GM23248 (cell line): ENCODE measurements at regions not wholly inside any gene's neighbourhood (a gene's known extent, or its start where the extent isn't known, plus 50 kb on each side); places are given as distances from the start of the nearest gene placed in this dataset.
"Not testable (repeated sequence)": the region's sequence is repeated elsewhere in the genome, so short reads cannot be mapped to it uniquely, and the experiment has no call there.

Source experiments
- DNase-seq: peaks from one replicate; pipeline ENCODE4 v3.0.0-alpha.2; 2015
- H2AFZ ChIP-seq: fragments of 200-600 bp; sonication (generic); 2 replicates; pipeline ENCODE4 v1.6.1; 2016; ENCODE audit warnings: antibody characterized with exemption
- H3F3A ChIP-seq: fragments of 200-600 bp; sonication (generic); 2 replicates; pipeline ENCODE4 v1.6.1; 2016; ENCODE audit warnings: mild to moderate bottlenecking, antibody characterized with exemption, mixed run types; ENCODE audit not compliant: insufficient read depth
- H3K27ac ChIP-seq: fragments of 200-600 bp; sonication (generic); 2 replicates; pipeline ENCODE4 v1.5.1; 2016; ENCODE audit warnings: mild to moderate bottlenecking
- H3K27me3 ChIP-seq: fragments of 200-600 bp; sonication (generic); replicated peaks from 2 replicates; pipeline ENCODE4 v1.6.1; 2016; ENCODE audit warnings: mild to moderate bottlenecking; ENCODE audit not compliant: insufficient read depth
- H3K36me3 ChIP-seq: fragments of 200-600 bp; sonication (generic); 2 replicates; pipeline ENCODE4 v1.6.1; 2016; ENCODE audit warnings: low read depth, mild to moderate bottlenecking
- H3K4me1 ChIP-seq: fragments of 200-600 bp; sonication (generic); 2 replicates; pipeline ENCODE4 v1.6.1; 2016; ENCODE audit warnings: mild to moderate bottlenecking; ENCODE audit not compliant: insufficient read depth
- H3K4me2 ChIP-seq: fragments of 200-600 bp; sonication (generic); one replicate; pipeline ENCODE4 v1.6.1; 2016; ENCODE audit warnings: mild to moderate bottlenecking; ENCODE audit not compliant: unreplicated experiment
- H3K4me3 ChIP-seq: fragments of 200-600 bp; sonication (generic); 2 replicates; pipeline ENCODE4 v1.5.1; 2016; ENCODE audit warnings: mild to moderate bottlenecking
- H3K79me2 ChIP-seq: fragments of 200-600 bp; sonication (generic); 2 replicates; pipeline ENCODE4 v1.6.1; 2016; ENCODE audit warnings: mild to moderate bottlenecking; ENCODE audit not compliant: insufficient read depth
- H3K9ac ChIP-seq: fragments of 200-600 bp; sonication (generic); 2 replicates; pipeline ENCODE4 v1.6.1; 2016; ENCODE audit warnings: mild to moderate bottlenecking
- H3K9me2 ChIP-seq: fragments of 200-600 bp; sonication (generic); 2 replicates; pipeline ENCODE4 v1.6.1; 2016; ENCODE audit warnings: mixed run types, mild to moderate bottlenecking, moderate library complexity; ENCODE audit not compliant: insufficient read depth
- H3K9me3 ChIP-seq: fragments of 200-600 bp; sonication (generic); one replicate; pipeline ENCODE4 v1.6.1; 2017; ENCODE audit warnings: low read depth
- H4K20me1 ChIP-seq: fragments of 200-600 bp; sonication (generic); 2 replicates; pipeline ENCODE4 v1.6.0; 2016; ENCODE audit not compliant: insufficient read depth
- EZH2 ChIP-seq: fragments of 200-600 bp; sonication (generic); IDR thresholded peaks from 2 replicates; pipeline ENCODE4 v1.6.1; 2018; ENCODE audit warnings: antibody characterized with exemption, mild to moderate bottlenecking; ENCODE audit not compliant: insufficient read depth, poor library complexity, severe bottlenecking
- EZH2phosphoT487 ChIP-seq: fragments of 200-600 bp; sonication (generic); IDR thresholded peaks from 2 replicates; pipeline ENCODE4 v1.6.1; 2018; ENCODE audit warnings: antibody characterized with exemption, moderate library complexity, mild to moderate bottlenecking, low read depth; ENCODE audit not compliant: insufficient read depth
- WGBS, 2 experiments: methylation state at CpG; one replicate each; pipeline ENCODE4 v1.1.6; 2015 to 2017; ENCODE audit warnings: low lambda C conversion rate in 2 of 2, low coverage in 1 of 2; ENCODE audit errors: missing lambda C conversion rate in 2 of 2; 5-methylcytosine and 5-hydroxymethylcytosine counted together
- in situ Hi-C: fragments of 300-500 bp; cut with MboI; formaldehyde crosslinking; loops from 2 replicates; pipeline ENCODE4 v1.15.0; 2020

DNA sequence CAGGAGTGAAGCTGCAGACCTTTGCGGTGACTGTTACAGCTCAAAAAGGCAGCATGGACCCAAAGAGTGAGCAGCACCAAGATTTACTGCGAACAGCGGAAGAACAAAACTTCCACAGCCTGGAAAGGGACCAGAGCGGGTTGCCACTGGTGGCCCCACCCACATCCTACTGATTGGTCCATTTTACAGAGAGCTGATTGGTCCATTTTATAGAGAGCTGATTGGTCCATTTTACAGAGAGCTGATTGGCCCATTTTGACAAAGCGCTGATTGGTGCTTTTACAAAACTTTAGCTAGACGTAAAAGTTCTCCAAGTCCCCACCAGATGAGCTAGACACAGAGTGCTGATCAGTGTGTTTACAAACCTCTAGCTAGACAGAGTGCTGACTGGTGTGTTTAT is 134.2 kb upstream of the FRG1 start:
- H3K4me1 ChIP-seq, result no peaks in the 10 kb centered on the region
- no peak overlapping the region for H2AFZ ChIP-seq
- in situ Hi-C loops, result no loop called here
- H4K20me1 ChIP-seq, result no peaks in the 10 kb centered on the region
- no peak overlapping the region for H3K27ac ChIP-seq
- 69 to 70% methylated on average over 6 of the region's 6 CpGs for WGBS, 2 experiments
- no peaks in the 10 kb centered on the region for H3K79me2 ChIP-seq
- no peak for DNase-seq
- H3K4me3 ChIP-seq, result no peak overlapping the region
- H3K4me2 ChIP-seq, result no peak overlapping the region
- H3K9ac ChIP-seq, result no peak overlapping the region
- no peaks in the 10 kb centered on the region for H3K9me2 ChIP-seq
- TF ChIP-seq EZH2 (no peak), EZH2phosphoT487 (no peak)
- no peaks in the 10 kb centered on the region for H3K9me3 ChIP-seq
- no peaks in the 10 kb centered on the region for H3F3A ChIP-seq
- H3K27me3 ChIP-seq, result no peaks in the 10 kb centered on the region
- H3K36me3 ChIP-seq, result no peaks in the 10 kb centered on the region

DNA sequence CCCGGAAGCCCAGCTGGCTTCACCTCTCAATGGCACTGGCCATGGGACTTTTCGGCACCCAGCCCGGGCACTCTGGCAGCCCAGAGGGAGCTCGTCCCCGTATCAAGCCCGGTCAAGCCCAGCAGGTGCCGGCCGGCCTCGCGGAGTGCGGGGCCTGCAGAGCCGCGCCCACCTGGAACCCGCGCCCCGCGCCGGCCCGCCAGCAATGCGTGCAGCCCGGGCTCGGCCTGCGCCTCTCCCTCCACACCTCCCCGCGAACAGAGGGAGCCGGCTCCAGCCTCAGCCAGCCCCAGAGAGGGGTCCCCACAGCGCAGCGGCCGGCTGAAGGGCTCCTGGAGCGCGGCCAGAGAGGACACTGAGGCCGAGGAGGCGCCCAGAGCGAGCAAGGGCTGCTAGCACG is 133.6 kb upstream of the FRG1 start:
- no peaks in the 10 kb centered on the region for H3K79me2 ChIP-seq
- no peak overlapping the region for H3K27ac ChIP-seq
- no peaks in the 10 kb centered on the region for H3F3A ChIP-seq
- H3K27me3 ChIP-seq, result no peaks in the 10 kb centered on the region
- no peak for DNase-seq
- H4K20me1 ChIP-seq, result no peaks in the 10 kb centered on the region
- in situ Hi-C loops, result no loop called here
- H3K9ac ChIP-seq, result no peak overlapping the region
- no peak overlapping the region for H2AFZ ChIP-seq
- H3K36me3 ChIP-seq, result no peaks in the 10 kb centered on the region
- TF ChIP-seq EZH2 (no peak), EZH2phosphoT487 (no peak)
- no peaks in the 10 kb centered on the region for H3K9me2 ChIP-seq
- H3K9me3 ChIP-seq, result no peaks in the 10 kb centered on the region
- H3K4me1 ChIP-seq, result no peaks in the 10 kb centered on the region
- 66 to 71% methylated on average over 28 to 34 of the region's 35 CpGs for WGBS, 2 experiments
- no peak overlapping the region for H3K4me3 ChIP-seq
- no peak overlapping the region for H3K4me2 ChIP-seq

- Histone ChIP-seq H4K20me1 (no peaks in the 10 kb centered on the region), H3K27me3 (no peaks in the 10 kb centered on the region), H2AFZ (no peak overlapping the region), H3K9me2 (no peaks in the 10 kb centered on the region), H3K4me2 (no peak overlapping the region), H3K4me1 (no peaks in the 10 kb centered on the region), H3K9ac (no peak overlapping the region), H3K36me3 (no peaks in the 10 kb centered on the region), H3K79me2 (no peaks in the 10 kb centered on the region), H3K4me3 (no peak overlapping the region), H3F3A (no peaks in the 10 kb centered on the region), H3K9me3 (no peaks in the 10 kb centered on the region), H3K27ac (no peak overlapping the region)
- 26 to 39% methylated on average over 5 of the region's 5 CpGs for WGBS, 2 experiments
- in situ Hi-C loops, result no loop called here
- TF ChIP-seq EZH2 (no peak), EZH2phosphoT487 (no peak)
- no peak for DNase-seq
Measured at GRCh38 chr4:189809241-189809735, 131.4 kb upstream of the FRG1 start.

DNA sequence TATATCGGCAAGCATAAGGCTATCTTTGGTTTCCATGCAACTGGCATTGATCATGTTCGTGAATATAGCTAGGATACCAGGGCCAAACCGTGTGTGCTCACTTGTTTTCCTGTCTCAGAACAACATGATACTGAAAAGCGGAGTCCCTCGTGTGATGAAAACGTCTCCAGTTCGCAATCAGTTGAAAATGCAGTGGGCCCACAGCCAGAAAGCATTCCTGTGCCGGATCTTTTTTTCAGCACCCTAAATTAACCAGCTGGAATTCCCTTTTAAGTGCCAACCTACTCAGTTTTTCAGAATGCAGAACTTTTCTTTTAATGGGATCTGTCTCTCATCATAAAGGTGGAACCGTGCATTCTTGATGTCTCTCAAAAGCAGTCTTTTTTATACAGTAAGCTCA is 130.8 kb upstream of the FRG1 start:
- no peaks in the 10 kb centered on the region for H3F3A ChIP-seq
- no peak for TF ChIP-seq EZH2
- no peak for TF ChIP-seq EZH2phosphoT487
- H3K4me1 ChIP-seq, result no peaks in the 10 kb centered on the region
- H3K36me3 ChIP-seq, result no peaks in the 10 kb centered on the region
- in situ Hi-C loops, result no loop called here
- no peak overlapping the region for H2AFZ ChIP-seq
- no peaks in the 10 kb centered on the region for H3K79me2 ChIP-seq
- no peak overlapping the region for H3K4me3 ChIP-seq
- DNase-seq, result no peak
- no peaks in the 10 kb centered on the region for H3K9me3 ChIP-seq
- 20 to 23% methylated on average over 9 of the region's 9 CpGs for WGBS, 2 experiments
- no peaks in the 10 kb centered on the region for H3K9me2 ChIP-seq
- no peaks in the 10 kb centered on the region for H3K27me3 ChIP-seq
- no peak overlapping the region for H3K27ac ChIP-seq
- H3K4me2 ChIP-seq, result no peak overlapping the region
- H3K9ac ChIP-seq, result no peak overlapping the region
- no peaks in the 10 kb centered on the region for H4K20me1 ChIP-seq

GRCh38 chr4:189810318-189811181 is 130.1 kb upstream of the FRG1 start:
- H3K4me3 ChIP-seq, result not testable (repeated sequence)

More at GRCh38 chr4:189810318-189811181, 130.1 kb upstream of the FRG1 start:
- H3K79me2 ChIP-seq, H3K4me1 ChIP-seq, DNase-seq, H4K20me1 ChIP-seq, H3K9ac ChIP-seq, H3K27ac ChIP-seq, H3K9me2 ChIP-seq, H3F3A ChIP-seq, H3K36me3 ChIP-seq, H2AFZ ChIP-seq, in situ Hi-C loops, H3K4me2 ChIP-seq, H3K27me3 ChIP-seq, H3K9me3 ChIP-seq: not testable (repeated sequence)
- WGBS, 2 experiments, result 70 to 84% methylated on average over 20 to 54 of the region's 75 CpGs
